LoVo (cell line): ENCODE measurements at regions not wholly inside any gene's neighbourhood (a gene's known extent, or its start where the extent isn't known, plus 50 kb on each side); places are given as distances from the start of the nearest gene placed in this dataset.

Source experiments
- DNase-seq: peaks from one replicate; pipeline ENCODE4 v3.0.0-alpha.2; 2016; ENCODE audit warnings: low spot score

DNA sequence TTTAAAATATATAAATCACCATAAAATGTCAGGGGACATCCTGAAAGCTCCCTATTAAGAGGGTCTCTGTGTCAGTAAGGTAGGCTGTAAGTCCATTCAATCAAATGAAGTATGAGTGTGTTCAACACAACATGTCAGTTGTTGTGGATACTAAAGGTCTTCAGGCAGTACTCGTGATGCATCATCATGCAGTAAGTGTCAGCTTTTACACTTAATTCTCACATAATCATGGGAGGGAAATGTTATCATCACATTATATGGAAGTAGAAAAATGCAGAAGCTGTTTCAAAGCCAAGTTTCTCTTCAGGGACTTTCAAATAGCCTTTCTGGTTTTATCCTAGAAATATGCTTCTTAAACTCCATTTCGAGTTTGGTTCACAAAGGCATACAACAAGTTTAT, 477.1 kb upstream of the ID2 start:
- no peak for DNase-seq

DNA sequence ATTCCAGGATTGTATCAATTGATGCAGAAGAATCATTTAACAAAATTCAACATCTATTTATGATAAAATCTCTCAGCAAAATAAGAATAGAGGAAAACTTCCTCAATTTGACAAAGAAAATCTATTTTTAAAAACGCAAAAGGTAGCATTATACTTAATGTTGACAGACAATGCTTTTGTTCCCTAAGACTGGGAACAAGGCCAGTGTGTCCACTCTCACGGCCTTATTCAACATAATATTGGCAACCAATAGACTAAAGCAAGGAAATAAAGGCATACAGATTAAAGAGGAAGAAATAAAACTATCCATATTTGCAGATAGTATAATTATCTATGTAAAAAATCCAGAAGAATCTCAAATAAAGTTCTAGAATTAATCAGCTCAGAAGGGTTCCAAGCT, 472.4 kb upstream of the ID2 start:
- no peak for DNase-seq

DNA sequence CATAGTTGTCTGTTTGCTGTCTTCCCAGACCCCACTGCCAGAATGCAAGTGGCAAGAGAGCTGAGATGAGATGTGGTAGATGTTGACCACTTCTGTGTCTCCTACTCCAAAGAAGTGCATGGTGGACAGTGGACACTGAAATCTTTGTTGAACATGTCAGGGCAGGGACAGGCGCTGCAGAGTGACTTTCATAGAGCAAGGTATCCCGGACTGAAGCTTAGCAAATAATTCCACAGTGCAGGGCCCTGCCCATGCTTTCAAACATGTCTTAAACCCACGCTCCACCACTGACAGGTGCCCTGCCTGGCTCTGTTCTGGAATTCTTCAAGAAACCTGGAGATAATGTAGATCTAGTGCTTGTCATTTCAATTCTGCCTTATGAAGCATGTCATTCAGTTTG, 470.5 kb upstream of the ID2 start:
- no peak for DNase-seq

GRCh38 chr2:8212239-8212638, 469.6 kb upstream of the ID2 start:
- DNase-seq: peak; percentile 44

DNA sequence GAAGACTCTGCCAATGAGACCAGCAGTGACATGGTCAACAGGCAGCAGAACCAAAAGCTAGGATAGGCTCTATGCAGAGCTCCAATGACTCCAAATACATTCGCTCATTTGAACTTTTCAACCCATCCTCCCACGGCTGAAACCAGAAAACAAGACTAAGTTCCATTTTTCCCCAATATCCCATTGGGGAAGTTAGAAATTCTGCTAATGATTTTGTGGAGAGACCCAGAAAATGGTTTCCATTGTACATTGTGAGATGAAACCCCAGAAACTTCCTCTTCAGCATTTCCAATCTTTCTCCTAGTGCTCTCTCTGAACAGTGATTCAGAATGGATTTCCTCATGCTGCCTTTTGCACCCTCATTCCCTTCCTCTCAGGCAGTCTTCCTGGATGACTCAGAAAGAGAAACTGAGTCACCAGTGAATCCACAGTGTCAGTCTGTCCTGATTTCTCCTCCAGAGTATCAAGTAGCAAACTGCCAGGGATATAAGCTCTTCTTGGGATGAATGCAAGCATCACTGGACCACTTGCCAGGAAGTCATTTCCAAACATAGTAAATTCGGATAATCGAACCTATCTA, 467.7 kb upstream of the ID2 start:
- peak; percentile 3 for DNase-seq

DNA sequence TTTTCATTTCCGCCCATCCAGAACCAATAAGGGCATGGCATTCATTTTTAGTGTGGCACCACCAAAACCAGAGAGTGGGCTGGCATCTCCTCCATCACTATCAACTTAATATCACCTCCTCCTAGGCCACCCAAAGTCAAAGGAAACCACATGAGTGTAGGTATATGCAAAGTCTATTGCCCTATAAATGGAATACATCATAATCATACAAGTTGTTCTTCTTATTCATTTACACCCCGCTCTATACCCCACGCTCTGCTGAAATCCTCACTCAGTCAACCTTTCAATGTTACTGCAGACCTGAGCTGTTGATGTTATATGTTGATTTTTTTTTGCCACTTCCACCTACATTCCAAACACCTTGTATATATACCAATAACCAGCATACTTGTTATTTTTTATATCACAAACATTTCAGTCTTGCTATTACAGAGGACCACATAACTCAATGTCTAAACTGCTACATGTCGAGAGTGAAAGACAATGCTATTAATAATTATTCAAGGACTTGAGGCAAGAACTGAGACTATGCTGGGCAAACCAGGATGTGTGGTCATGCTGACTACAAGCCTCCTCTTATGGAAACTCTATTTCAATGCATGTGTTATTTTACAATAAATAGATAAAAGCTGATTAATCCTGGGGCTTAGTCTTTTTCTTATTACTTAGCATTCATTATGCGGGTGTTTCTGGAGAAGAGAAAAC, 466.5 kb upstream of the ID2 start:
- no peak for DNase-seq

DNA sequence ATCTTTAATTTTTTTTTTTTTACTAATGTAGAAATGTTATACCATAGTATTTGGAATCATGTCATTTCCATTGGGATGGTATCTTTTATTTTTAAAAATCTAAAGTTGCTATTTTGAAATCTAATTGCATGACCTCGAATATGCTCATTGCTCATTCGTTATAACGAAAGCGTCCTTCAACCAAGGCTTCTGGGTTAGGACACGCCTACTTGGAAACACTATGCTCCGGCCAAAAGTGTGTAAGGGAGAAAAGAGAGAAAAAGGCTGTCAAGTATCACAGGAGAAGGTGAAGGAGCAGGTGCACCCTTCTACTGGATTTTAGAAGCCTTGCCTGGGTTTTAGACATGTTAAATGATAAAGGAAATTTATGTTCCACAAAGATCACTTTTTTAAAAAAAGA, 465.9 kb upstream of the ID2 start:
- no peak for DNase-seq

DNA sequence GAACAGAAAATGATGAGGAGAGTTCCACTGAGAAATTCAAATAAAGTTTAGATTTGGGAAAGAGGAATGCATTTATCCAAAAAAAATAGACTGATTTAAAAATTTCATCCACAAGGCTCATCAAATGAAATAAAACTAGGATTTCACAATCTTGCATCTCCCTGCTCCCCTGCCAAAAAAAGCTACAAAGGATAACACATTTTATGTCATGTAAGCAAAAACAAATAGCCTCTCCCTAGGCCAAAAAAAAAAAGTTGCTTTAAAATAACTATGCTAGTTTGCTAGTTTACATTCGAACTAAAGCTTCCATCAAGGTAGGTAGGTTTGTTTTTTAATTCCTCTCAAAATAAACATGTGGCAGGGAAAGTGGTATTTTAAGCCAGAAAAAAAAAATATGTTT, 465.5 kb upstream of the ID2 start:
- DNase-seq: no peak

DNA sequence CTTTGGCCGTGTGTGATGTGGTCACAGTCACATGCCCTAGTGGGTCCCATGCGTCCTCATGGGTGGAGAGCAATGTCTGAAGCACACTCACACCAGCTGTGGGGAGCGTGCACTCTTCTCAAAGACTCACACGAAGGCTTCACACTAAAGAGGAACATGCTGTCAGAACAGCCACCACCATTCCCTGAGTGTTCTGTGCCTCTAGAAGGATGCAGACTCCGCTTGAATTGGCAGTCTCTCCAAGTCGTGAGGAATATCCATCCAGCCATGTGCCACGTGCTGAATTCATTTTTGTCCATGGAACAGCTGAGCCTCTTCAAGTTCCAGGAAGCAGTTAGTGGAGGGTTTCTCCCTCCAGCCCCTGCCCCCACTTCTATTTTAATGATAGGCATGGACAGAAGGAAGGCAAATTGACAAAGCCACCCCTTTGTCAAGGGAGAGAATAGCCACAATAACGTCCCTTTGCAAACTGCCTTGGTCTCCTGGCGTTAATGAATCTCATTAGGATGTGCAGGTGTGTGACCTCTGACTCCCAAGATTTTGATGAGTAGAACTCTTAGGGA, 464.3 kb upstream of the ID2 start:
- DNase-seq: no peak

DNA sequence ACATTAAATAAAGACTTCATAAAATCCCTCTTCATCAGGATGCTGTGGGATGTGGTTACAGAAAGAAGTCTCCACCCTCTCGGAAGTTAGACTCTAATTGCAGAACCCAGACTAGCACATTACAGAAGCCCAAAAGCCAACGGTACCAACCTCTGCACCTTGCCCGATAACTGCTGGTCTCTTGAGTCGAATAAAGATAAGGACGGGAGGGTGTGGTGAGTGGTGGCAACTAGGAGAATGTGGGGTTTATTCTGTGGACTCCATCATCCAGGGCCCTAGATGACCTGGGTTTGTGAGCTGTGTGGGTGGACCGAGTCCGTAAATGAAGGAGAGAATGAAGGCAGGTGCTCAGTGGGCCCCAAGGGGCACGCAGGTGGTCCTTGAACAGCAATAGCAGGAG, 462.8 kb upstream of the ID2 start:
- DNase-seq: no peak

DNA sequence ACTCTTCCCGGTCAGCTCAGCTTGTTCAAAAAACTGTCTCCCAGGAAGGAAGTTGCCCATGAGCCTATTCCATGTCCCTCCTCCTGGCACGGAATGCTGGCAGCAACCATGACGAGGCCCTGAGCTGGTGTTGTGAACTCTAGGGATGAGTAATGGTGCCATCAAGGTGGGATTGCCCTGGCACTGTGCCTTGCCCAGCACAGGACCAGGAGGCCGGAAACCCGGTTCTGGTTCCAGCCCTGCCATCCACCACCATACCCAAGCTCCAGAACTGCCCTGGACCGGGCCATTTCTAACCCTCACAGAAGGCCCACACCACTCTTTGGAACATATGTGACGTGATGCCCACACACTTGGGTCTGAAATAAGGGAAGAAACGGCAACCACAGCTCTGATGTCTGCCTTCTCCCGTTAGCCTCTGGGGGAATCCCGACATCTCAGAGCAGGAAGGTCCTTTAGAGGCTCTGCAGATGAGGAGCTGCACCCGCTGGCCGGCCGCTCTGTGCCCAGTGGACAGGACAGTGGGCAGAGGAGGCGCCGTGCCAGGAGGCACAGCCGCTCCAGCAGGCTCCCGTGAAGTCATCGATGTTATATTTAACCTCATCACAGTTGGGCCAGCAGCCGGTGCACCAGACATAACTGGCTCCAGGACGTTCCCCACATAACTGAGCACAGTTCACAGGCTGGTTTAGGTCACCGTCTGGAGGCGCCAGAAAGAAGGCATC, 462.1 kb upstream of the ID2 start:
- DNase-seq: no peak

- DNase-seq: no peak
Observed at GRCh38 chr2:8222979-8223694, 458.7 kb upstream of the ID2 start.

- DNase-seq: no peak
Observed at GRCh38 chr2:8223695-8224346, 458.0 kb upstream of the ID2 start.

- no peak for DNase-seq
Observed at GRCh38 chr2:8224347-8225190, 457.3 kb upstream of the ID2 start.

GRCh38 chr2:8225266-8225665, 456.6 kb upstream of the ID2 start:
- DNase-seq: no peak

GRCh38 chr2:8225798-8226197, 456.1 kb upstream of the ID2 start:
- no peak for DNase-seq

DNA sequence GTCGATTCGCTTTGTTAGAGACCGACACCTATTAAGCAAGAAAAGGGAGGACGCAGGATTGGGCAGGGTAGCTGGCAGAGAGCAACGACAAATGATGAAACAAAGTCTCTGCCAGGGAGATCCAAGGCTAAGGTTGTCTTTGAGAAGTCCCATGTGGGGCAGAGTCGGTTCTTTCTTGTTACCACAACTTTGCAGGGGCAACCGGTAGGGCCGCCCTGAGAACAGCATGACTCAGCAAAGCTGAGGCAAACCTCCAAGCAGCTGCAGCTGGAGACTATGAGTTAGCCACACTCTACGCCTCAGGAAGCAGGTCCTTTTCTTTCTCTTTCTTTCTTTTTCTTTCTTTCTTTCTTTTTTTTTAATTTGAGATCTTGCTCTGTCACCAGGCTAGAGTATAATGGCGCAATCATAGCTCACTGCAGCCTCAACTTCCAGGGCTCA, 452.3 kb upstream of the ID2 start:
- DNase-seq: no peak

DNA sequence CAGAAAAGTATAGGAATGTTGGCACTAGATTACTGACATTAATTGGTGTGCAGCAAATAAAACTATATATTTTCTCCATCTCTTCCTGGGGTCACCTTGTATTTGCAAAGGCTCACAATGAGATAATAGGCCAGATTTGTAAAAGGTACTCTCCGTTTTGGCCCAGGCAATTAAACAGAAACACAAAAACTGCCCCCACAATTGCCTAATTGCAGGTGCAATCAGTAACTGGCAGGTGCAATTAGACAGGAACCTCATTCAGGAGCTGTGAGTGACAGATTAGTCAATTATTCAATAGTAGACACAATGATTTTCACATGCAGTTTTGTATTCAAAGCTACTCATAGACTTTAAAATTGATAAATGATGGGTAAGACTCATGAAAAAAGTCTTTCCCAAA, 451.4 kb upstream of the ID2 start:
- no peak for DNase-seq

GRCh38 chr2:8231902-8232301, 450.0 kb upstream of the ID2 start:
- DNase-seq: no peak

DNA sequence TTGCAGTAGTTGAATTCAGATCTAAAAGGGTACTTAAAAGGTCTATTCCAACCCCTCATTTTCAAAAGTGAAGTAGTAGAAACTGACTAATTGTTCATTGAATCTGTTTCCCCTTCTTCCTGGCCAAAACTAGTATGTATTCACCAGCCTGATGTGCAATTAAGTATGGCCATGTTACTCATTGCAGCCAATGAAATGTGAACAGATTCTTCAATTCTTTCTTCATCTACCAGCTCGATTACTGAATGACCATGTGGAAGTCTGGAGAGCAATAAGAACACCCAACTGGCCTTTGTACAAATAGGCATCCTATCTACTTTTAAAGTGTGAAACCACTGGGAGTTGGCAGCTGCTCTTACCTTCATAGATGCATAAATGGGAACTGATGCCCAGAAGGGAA, 449.0 kb upstream of the ID2 start:
- no peak for DNase-seq

GRCh38 chr2:8234253-8234652, 447.6 kb upstream of the ID2 start:
- DNase-seq: no peak
